Glutamatergic neuron (in vitro differentiated cells): ENCODE measurements at regions not wholly inside any gene's neighbourhood (a gene's known extent, or its start where the extent isn't known, plus 50 kb on each side); places are given as distances from the start of the nearest gene placed in this dataset.
"Not testable (repeated sequence)": the region's sequence is repeated elsewhere in the genome, so short reads cannot be mapped to it uniquely, and the experiment has no call there.

Experiments used
- DNase-seq: peaks from one replicate; pipeline ENCODE4 v3.0.0; 2022
- H3K27ac Mint-ChIP-seq: one replicate; pipeline ENCODE4 v1.8.0; 2020; ENCODE audit warnings: mild to moderate bottlenecking, mixed read lengths, inconsistent platforms; ENCODE audit not compliant: unreplicated experiment
- H3K27me3 Mint-ChIP-seq: one replicate; pipeline ENCODE4 v1.8.0; 2020; ENCODE audit warnings: mild to moderate bottlenecking, moderate library complexity, mixed read lengths, inconsistent platforms; ENCODE audit not compliant: unreplicated experiment
- H3K36me3 Mint-ChIP-seq: one replicate; pipeline ENCODE4 v1.8.0; 2020; ENCODE audit warnings: mild to moderate bottlenecking, mixed read lengths, inconsistent platforms; ENCODE audit not compliant: unreplicated experiment
- H3K4me1 Mint-ChIP-seq: one replicate; pipeline ENCODE4 v1.8.0; 2020; ENCODE audit warnings: mild to moderate bottlenecking, low read depth, mixed read lengths, inconsistent platforms; ENCODE audit not compliant: unreplicated experiment
- H3K4me3 Mint-ChIP-seq: one replicate; pipeline ENCODE4 v1.8.0; 2020; ENCODE audit warnings: mild to moderate bottlenecking, mixed read lengths, inconsistent platforms; ENCODE audit not compliant: unreplicated experiment
- H3K9me3 Mint-ChIP-seq: one replicate; pipeline ENCODE4 v1.8.0; 2020; ENCODE audit warnings: mild to moderate bottlenecking, moderate library complexity, mixed read lengths, inconsistent platforms; ENCODE audit not compliant: unreplicated experiment
- TF ChIP-seq, protein P1 (sequence below): fragments of 200-600 bp; sonication (generic); IDR thresholded peaks from one replicate; pipeline ENCODE4 v1.5.0; 2021; ENCODE audit not compliant: partially characterized antibody, unreplicated experiment

DNA sequence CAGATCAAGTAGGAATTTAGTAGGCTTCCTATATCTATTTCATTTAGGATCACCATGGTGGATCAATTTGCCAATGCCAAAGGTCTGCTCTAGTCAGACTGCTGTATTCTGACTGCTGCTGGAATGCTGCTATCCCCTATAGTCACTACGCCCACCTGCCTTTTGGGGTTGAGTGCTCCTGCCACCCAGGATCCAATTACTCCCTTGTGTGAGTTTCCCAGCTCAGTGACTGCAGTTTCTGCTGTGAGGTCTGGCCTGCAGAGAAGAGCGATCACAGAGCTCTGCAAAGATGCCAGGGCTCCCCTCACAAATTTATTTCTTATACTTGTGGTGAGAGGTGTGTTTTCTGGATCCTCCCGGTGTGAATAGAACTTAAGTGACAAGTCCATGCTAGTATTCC, 88.1 kb upstream of the FOXI2 start:
- H3K4me1 Mint-ChIP-seq: no peaks in the 10 kb centered on the region
- H3K36me3 Mint-ChIP-seq: no peaks in the 10 kb centered on the region
- no peaks in the 10 kb centered on the region for H3K9me3 Mint-ChIP-seq
- no peak overlapping the region for H3K4me3 Mint-ChIP-seq
- H3K27me3 Mint-ChIP-seq: no peaks in the 10 kb centered on the region
- TF ChIP-seq, protein P1, sequence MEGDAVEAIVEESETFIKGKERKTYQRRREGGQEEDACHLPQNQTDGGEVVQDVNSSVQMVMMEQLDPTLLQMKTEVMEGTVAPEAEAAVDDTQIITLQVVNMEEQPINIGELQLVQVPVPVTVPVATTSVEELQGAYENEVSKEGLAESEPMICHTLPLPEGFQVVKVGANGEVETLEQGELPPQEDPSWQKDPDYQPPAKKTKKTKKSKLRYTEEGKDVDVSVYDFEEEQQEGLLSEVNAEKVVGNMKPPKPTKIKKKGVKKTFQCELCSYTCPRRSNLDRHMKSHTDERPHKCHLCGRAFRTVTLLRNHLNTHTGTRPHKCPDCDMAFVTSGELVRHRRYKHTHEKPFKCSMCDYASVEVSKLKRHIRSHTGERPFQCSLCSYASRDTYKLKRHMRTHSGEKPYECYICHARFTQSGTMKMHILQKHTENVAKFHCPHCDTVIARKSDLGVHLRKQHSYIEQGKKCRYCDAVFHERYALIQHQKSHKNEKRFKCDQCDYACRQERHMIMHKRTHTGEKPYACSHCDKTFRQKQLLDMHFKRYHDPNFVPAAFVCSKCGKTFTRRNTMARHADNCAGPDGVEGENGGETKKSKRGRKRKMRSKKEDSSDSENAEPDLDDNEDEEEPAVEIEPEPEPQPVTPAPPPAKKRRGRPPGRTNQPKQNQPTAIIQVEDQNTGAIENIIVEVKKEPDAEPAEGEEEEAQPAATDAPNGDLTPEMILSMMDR: no peak
- H3K27ac Mint-ChIP-seq: no peak overlapping the region
- DNase-seq: no peak

- no peaks in the 10 kb centered on the region for H3K4me1 Mint-ChIP-seq
- TF ChIP-seq, protein P1: peak; percentile 19
- H3K4me3 Mint-ChIP-seq: no peak overlapping the region
- H3K36me3 Mint-ChIP-seq: no peaks in the 10 kb centered on the region
- H3K27ac Mint-ChIP-seq: no peak overlapping the region
- H3K9me3 Mint-ChIP-seq: no peaks in the 10 kb centered on the region
- peak; percentile 21 for DNase-seq
- H3K27me3 Mint-ChIP-seq: no peaks in the 10 kb centered on the region
Measured at GRCh38 chr10:127649642-127650041, 87.3 kb upstream of the FOXI2 start.

DNA sequence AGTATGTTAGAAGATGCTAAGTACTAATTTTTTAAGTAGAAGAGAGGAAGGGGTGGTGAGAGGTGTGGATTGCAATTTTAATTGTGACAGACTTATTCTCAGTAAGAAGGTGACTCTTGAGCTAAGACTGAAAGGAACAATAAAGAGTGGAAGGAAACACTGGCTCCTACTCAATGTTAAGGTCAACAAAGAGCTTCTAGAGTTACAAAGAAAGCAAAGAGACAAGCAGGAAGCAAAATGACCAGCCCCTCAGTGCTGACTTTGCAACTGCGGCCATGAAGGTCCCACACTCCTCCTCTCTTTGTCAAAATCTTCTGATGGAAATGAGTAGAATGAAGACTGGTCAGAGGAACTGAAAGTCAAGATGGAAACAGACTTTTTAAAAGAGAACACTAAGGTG, 79.9 kb upstream of the FOXI2 start:
- no peak for DNase-seq
- H3K4me3 Mint-ChIP-seq: no peak overlapping the region
- no peaks in the 10 kb centered on the region for H3K4me1 Mint-ChIP-seq
- no peaks in the 10 kb centered on the region for H3K9me3 Mint-ChIP-seq
- H3K27ac Mint-ChIP-seq: no peak overlapping the region
- no peaks in the 10 kb centered on the region for H3K36me3 Mint-ChIP-seq
- H3K27me3 Mint-ChIP-seq: peaks cover 8% of the 10 kb centered on the region
- TF ChIP-seq, protein P1: no peak

GRCh38 chr10:127676430-127676829, 60.6 kb upstream of the FOXI2 start:
- not testable (repeated sequence) for H3K9me3 Mint-ChIP-seq, H3K4me3 Mint-ChIP-seq, H3K4me1 Mint-ChIP-seq, DNase-seq, H3K27me3 Mint-ChIP-seq, H3K27ac Mint-ChIP-seq, H3K36me3 Mint-ChIP-seq

GRCh38 chr10:127678091-127678490, 58.9 kb upstream of the FOXI2 start:
- no peak for DNase-seq
- peaks cover 2% of the 10 kb centered on the region for H3K27me3 Mint-ChIP-seq
- H3K27ac Mint-ChIP-seq: no peak overlapping the region
- no peaks in the 10 kb centered on the region for H3K36me3 Mint-ChIP-seq
- no peak overlapping the region for H3K4me3 Mint-ChIP-seq
- H3K4me1 Mint-ChIP-seq: no peaks in the 10 kb centered on the region
- TF ChIP-seq, protein P1: no peak
- no peaks in the 10 kb centered on the region for H3K9me3 Mint-ChIP-seq
